ENCODE measurements at regions not wholly inside any gene's neighbourhood (a gene's known extent, or its start where the extent isn't known, plus 50 kb on each side); places are given as distances from the start of the nearest gene placed in this dataset.

DNA sequence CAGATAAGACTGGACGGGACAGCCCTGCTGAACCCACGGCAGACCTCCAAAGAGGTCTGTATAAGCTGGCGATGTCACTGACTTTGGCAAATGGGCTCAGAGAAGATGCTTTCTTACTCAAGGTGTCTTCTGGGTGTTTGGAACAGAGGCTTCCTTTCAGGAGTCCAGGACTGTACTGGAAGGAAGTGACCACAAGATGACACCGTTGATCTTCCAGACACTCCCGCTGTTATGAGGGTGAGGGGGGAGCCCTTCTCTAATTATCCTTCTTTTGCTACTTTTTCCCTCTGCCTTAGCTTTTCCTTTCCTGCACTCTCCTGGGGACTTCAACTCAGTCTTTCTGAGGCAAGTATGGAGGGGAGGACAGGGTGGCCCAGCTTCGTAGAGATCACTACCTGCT lies 65.2 kb upstream of the ZNF599 start:
- peak overlapping the region in 1 of 6 donors; percentile 85 for H3K27ac Mint-ChIP-seq
- H3K27me3 Mint-ChIP-seq: peaks cover 26 to 37% (median 36%) of the 10 kb centered on the region in 3 donors
- DNase-seq (no peak), ATAC-seq (ENCODE audit: low read depth in 2 of 2) (no peak)
- no peaks in the 10 kb centered on the region for H3K36me3 Mint-ChIP-seq
- peaks cover 0 to 2% (median 0%) of the 10 kb centered on the region in 7 donors for H3K9me3 Mint-ChIP-seq
- peak overlapping the region in 3 of 8 donors; percentile 16 to 75 (median 54) for H3K4me3 Mint-ChIP-seq
- H3K4me1 Mint-ChIP-seq: peaks cover 9 to 12% (median 9%) of the 10 kb centered on the region in 3 donors

DNA sequence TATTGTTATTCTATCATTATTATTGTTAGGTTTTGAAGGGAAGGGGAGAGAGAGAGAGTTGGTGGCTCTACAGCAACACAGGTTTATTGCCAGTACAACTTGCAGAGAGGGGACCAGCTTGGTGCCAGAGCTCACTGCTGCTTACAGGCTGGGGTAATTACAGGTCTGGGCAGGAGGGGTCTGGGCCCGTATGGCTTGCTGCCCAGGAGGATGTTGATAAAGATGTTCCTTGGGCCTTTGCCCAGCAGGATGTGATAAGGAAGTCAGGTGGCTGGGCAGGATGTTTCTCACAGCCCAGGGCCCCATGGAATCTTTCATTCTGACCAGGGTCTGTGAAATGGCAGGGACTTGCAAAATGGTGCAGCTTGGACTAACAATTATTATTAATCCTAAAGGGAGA lies 64.2 kb upstream of the ZNF599 start:
- H3K4me3 Mint-ChIP-seq: peak overlapping the region in 1 of 8 donors; percentile 75

DNA sequence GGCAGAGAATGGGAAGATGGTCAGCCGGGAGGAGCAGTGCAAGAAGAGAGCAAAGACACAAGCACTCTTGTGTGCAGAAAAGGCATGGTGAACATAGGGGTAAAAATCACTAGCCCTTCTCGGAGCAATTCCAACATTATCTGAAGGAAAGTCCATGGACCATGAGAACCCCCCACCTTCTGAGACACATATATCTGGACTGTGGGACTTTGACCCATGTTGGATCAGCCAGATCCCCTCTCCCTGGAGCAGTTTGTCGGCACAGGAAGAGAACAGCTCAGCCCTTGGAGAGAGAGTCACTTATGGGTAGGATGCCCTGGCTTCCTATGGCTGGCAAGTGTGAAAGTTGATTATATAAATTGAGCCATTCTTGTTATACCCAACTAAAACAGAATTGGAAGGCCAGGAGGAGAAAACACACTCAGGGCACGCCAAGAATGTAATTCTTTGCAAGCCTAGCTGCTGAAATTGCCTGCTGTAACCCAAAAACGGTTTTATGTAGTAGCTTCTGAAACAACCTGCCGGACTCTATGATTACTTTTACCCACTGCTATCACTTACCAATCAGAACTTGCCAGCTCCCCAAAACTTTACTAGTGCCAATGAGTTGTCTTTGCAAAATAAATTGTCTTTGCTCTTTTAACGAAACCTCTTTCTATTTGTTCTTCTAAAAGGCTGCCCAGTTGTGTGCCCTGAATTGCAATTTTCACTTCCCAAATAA lies 62.8 kb upstream of the ZNF599 start:
- H3K4me1 Mint-ChIP-seq: peaks cover 9 to 12% (median 9%) of the 10 kb centered on the region in 3 donors
- no peak overlapping the region for H3K27ac Mint-ChIP-seq
- H3K36me3 Mint-ChIP-seq: no peaks in the 10 kb centered on the region
- peaks cover 0 to 2% (median 0%) of the 10 kb centered on the region in 7 donors for H3K9me3 Mint-ChIP-seq
- ATAC-seq (ENCODE audit: low read depth in 2 of 2) (no peak), DNase-seq (no peak)
- no peak overlapping the region for H3K4me3 Mint-ChIP-seq
- H3K27me3 Mint-ChIP-seq: peaks cover 26 to 43% (median 42%) of the 10 kb centered on the region in 3 donors

More for the DNA sequence above, 64.2 kb upstream of the ZNF599 start:
- H3K36me3 Mint-ChIP-seq: no peaks in the 10 kb centered on the region
- H3K27me3 Mint-ChIP-seq: peaks cover 26 to 43% (median 42%) of the 10 kb centered on the region in 3 donors
- no peak overlapping the region for H3K27ac Mint-ChIP-seq
- peaks cover 9 to 12% (median 9%) of the 10 kb centered on the region in 3 donors for H3K4me1 Mint-ChIP-seq
- no peak for DNase-seq
- peaks cover 0 to 2% (median 0%) of the 10 kb centered on the region in 7 donors for H3K9me3 Mint-ChIP-seq
- ATAC-seq (ENCODE audit: low read depth in 2 of 2): no peak

- peak overlapping the region in 1 of 8 donors; percentile 53 for H3K4me3 Mint-ChIP-seq
- peaks cover 9 to 12% (median 9%) of the 10 kb centered on the region in 3 donors for H3K4me1 Mint-ChIP-seq
- H3K27ac Mint-ChIP-seq: no peak overlapping the region
- H3K9me3 Mint-ChIP-seq: peaks cover 0 to 2% (median 0%) of the 10 kb centered on the region in 7 donors
- ATAC-seq (ENCODE audit: low read depth in 2 of 2) (no peak), DNase-seq (no peak)
- H3K36me3 Mint-ChIP-seq: no peaks in the 10 kb centered on the region
- peaks cover 30 to 43% (median 42%) of the 10 kb centered on the region in 3 donors for H3K27me3 Mint-ChIP-seq
Measured at GRCh38 chr19:34834472-34835061, 61.6 kb upstream of the ZNF599 start.

GRCh38 chr19:34832581-34833112 lies 59.6 kb upstream of the ZNF599 start:
- Mint-ChIP-seq H3K27ac (no peak overlapping the region), H3K36me3 (no peaks in the 10 kb centered on the region), H3K9me3 (no peaks in the 10 kb centered on the region), H3K4me3 (no peak overlapping the region), H3K4me1 (no peaks in the 10 kb centered on the region), H3K27me3 (peaks cover 27 to 29% (median 29%) of the 10 kb centered on the region in 3 donors)
- ATAC-seq (ENCODE audit: low read depth in 2 of 2): no peak
- DNase-seq: no peak

DNA sequence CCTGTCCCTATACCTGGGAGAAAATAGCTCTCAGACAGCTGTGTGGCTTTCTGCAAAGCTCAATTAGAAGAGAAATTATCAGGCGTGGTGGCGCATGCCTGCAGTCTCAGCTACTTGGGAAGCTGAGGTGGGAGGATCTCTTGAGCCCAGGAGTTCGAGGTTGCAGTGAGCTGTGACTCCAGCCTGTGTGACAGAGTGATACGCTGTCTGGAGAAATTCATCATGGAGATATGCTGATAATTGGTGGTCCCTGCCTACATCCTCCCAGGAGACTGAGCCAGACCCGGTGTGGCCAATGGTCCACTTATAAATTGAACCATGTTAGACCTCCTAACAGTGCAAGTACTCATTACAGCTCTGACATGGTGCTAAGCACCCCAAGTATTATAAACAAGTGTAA lies 58.7 kb upstream of the ZNF599 start:
- Mint-ChIP-seq H3K4me1 (no peaks in the 10 kb centered on the region), H3K27me3 (peaks cover 20 to 29% (median 21%) of the 10 kb centered on the region in 3 donors), H3K9me3 (no peaks in the 10 kb centered on the region), H3K36me3 (no peaks in the 10 kb centered on the region), H3K27ac (no peak overlapping the region), H3K4me3 (peak overlapping the region in 1 of 8 donors; percentile 25)
- DNase-seq (no peak), ATAC-seq (ENCODE audit: low read depth in 2 of 2) (no peak)

DNA sequence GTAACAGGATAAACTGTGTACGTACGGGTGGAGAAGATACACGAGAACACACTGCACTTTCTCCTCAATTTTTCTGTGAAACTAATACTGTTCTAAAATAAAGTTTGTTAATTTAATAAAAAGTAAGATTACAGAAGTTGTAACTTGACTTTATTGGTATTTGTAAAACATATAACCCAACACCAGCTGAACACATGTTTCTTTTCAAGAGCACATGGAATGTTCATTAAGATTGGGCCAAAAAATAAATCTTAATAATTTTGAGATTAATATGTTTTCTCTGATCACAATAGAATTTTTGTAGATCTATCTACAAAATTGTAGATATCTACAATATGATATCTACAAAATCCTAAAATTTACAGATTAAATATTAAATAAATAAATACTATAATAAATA lies 55.1 kb upstream of the ZNF599 start:
- Mint-ChIP-seq H3K27me3 (peaks cover 5 to 8% (median 5%) of the 10 kb centered on the region in 3 donors), H3K9me3 (no peaks in the 10 kb centered on the region), H3K27ac (no peak overlapping the region), H3K36me3 (no peaks in the 10 kb centered on the region), H3K4me1 (no peaks in the 10 kb centered on the region), H3K4me3 (no peak overlapping the region)
- no peak for ATAC-seq (ENCODE audit: low read depth in 2 of 2)
- DNase-seq: no peak

DNA sequence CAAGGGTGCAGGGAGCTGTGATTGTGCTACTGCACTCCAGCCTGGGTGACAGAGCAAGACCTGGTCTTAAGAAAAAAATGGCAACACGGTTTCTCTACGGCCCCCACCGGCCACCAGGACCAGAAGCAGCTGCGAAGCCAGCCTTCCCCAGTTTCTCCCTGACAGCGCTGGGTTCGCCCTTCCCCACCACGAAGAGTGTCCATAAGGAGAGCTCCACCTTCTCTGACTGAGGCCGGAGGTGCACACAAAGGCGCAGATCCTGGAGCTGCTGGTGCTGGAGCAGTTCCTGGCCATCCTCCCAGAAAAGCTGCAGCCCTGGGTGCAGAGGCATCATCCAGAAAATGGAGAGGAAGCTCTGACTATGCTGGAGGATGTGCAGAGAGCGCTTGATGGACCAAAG lies 52.2 kb upstream of the ZNF599 start:
- ATAC-seq (ENCODE audit: low read depth in 2 of 2): no peak
- Mint-ChIP-seq H3K4me3 (no peak overlapping the region), H3K27ac (no peak overlapping the region), H3K36me3 (peaks cover 2 to 3% of the 10 kb centered on the region in 2 donors), H3K4me1 (no peaks in the 10 kb centered on the region), H3K9me3 (no peaks in the 10 kb centered on the region), H3K27me3 (peaks cover 0 to 5% (median 0%) of the 10 kb centered on the region in 3 donors)
- no peak for DNase-seq

DNA sequence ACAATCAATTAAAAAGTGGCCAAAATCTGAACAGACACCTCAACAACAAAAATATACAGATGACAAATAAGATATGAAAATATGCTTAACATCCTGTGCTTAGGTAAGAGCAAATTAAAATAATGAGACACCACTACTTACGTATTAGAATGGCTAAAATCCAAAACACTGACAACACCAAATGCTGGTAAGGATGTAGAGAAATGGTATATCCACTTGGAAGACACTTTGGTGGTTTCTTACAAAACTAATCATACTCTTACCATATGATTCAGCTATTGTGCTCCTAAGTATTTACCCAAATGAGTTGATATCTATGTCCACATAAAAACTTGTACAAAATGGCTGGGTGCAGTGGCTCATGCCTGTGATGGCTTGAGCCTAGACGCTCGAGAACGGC lies 51.7 kb upstream of the ZNF599 start:
- no peak overlapping the region for H3K4me3 Mint-ChIP-seq
- no peaks in the 10 kb centered on the region for H3K4me1 Mint-ChIP-seq
- H3K9me3 Mint-ChIP-seq: peaks cover 0 to 3% (median 0%) of the 10 kb centered on the region in 7 donors
- peaks cover 7 to 8% of the 10 kb centered on the region in 2 donors for H3K36me3 Mint-ChIP-seq
- no peak for ATAC-seq (ENCODE audit: low read depth in 2 of 2)
- DNase-seq: no peak
- no peak overlapping the region for H3K27ac Mint-ChIP-seq
- peaks cover 0 to 4% (median 0%) of the 10 kb centered on the region in 3 donors for H3K27me3 Mint-ChIP-seq

Data from naive B cell (primary cell).